Mesendoderm (in vitro differentiated cells): ENCODE measurements at regions not wholly inside any gene's neighbourhood (a gene's known extent, or its start where the extent isn't known, plus 50 kb on each side); places are given as distances from the start of the nearest gene placed in this dataset.

ENCODE experiments used
- DNase-seq: peaks from one replicate; pipeline ENCODE4 v3.0.0; 2013
- H2AK5ac ChIP-seq: 2 replicates; pipeline ENCODE4 v1.6.1; 2013; ENCODE audit warnings: low read length, inconsistent platforms
- H2BK120ac ChIP-seq: 2 replicates; pipeline ENCODE4 v1.6.1; 2013; ENCODE audit warnings: low read depth, mild to moderate bottlenecking, low read length, moderate library complexity, mixed read lengths
- H2BK15ac ChIP-seq: replicated peaks from 2 replicates; pipeline ENCODE4 v1.6.1; 2013; ENCODE audit warnings: low read depth, mild to moderate bottlenecking, moderate library complexity
- H2BK5ac ChIP-seq: 2 replicates; pipeline ENCODE4 v1.6.1; 2013; ENCODE audit warnings: low read length, inconsistent platforms
- H3K18ac ChIP-seq: 2 replicates; pipeline ENCODE4 v1.6.1; 2013; ENCODE audit warnings: mild to moderate bottlenecking, low read length, mixed read lengths
- H3K23ac ChIP-seq: one replicate; pipeline ENCODE4 v1.6.1; 2013; ENCODE audit warnings: low read length
- H3K27ac ChIP-seq: 2 replicates; pipeline ENCODE4 v1.5.1; 2013; ENCODE audit warnings: low read depth, mild to moderate bottlenecking, inconsistent platforms, low read length, moderate library complexity
- H3K27me3 ChIP-seq: 2 replicates; pipeline ENCODE4 v1.6.1; 2013; ENCODE audit warnings: low read length, control low read depth, mild to moderate bottlenecking, inconsistent platforms; ENCODE audit not compliant: insufficient read depth, poor library complexity
- H3K36me3 ChIP-seq: 2 replicates; pipeline ENCODE4 v1.6.1; 2013; ENCODE audit warnings: low read length, inconsistent platforms; ENCODE audit not compliant: control insufficient read depth, insufficient read depth
- H3K4ac ChIP-seq: one replicate; pipeline ENCODE4 v1.6.1; 2013; ENCODE audit warnings: low read depth, mild to moderate bottlenecking, low read length, moderate library complexity
- H3K4me1 ChIP-seq: 2 replicates; pipeline ENCODE4 v1.6.1; 2013; ENCODE audit warnings: low read depth, low read length, inconsistent platforms; ENCODE audit not compliant: control insufficient read depth
- H3K4me2 ChIP-seq: 2 replicates; pipeline ENCODE4 v1.6.1; 2013; ENCODE audit warnings: low read length
- H3K4me3 ChIP-seq: 2 replicates; pipeline ENCODE4 v1.5.1; 2013; ENCODE audit warnings: mild to moderate bottlenecking, low read length
- H3K56ac ChIP-seq: one replicate; pipeline ENCODE4 v1.6.1; 2013; ENCODE audit warnings: low read length
- H3K79me1 ChIP-seq: 2 replicates; pipeline ENCODE4 v1.6.1; 2013; ENCODE audit warnings: low read length, inconsistent platforms
- H3K79me2 ChIP-seq: 2 replicates; pipeline ENCODE4 v1.6.1; 2013; ENCODE audit warnings: mild to moderate bottlenecking, low read length; ENCODE audit not compliant: control insufficient read depth, insufficient read depth
- H3K9ac ChIP-seq: 2 replicates; pipeline ENCODE4 v1.6.1; 2013; ENCODE audit warnings: low read length, inconsistent platforms
- H4K5ac ChIP-seq: one replicate; pipeline ENCODE4 v1.6.1; 2013; ENCODE audit warnings: low read length
- H4K8ac ChIP-seq: one replicate; pipeline ENCODE4 v1.6.1; 2013; ENCODE audit warnings: low read depth, mild to moderate bottlenecking, control low read depth, low read length, moderate library complexity
- WGBS: extraction: QIAGEN DNeasy Blood & Tissue Kit; methylation state at CpG from one replicate; pipeline ENCODE4 v1.1.7; 2013; ENCODE audit warnings: low lambda C conversion rate, missing lambda C conversion rate; ENCODE audit not compliant: insufficient coverage; ENCODE audit errors: extremely low coverage; 5-methylcytosine and 5-hydroxymethylcytosine counted together

DNA sequence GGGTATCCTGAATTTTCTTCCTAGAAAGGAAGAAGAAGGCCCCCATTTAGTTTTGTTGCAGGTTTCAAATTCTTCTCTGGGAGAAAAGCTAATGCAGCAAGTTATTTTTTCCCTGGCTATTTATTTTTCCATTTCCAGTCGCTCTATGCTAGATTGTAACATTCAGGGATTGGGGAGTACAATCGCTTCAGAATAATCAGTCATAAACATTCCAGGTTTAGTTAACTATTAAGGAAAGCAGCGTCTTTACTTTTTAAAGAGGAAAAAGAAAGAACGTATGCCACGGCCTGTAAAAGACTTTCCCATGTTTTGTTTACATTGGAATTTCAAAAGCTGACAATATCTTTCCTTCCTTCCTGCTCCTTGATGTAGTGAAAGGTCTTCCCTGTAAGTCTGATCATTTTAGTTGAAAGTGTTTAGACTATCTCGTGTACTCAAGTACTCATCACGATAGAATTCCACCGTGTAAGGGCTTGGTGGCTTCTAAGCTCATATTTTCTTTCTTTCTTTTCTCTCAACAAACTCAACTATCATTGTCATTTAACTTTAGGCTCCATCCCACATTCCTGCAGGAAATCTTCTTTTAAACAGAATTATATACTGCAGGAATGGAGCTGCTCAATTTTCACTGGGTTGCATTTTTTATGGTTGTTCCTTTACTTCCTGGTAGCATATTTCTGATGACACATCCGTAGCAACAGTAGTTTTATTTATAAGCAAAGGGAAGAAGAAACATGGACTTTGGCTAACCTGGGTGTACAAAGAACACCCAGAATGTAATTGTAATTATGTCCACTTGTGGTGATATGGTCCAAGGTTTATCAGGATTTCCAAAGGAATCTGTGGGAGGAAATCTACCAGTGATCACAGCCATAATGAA is 213.1 kb upstream of the FAT1 start:
- no peak overlapping the region for H3K9ac ChIP-seq
- no peaks in the 10 kb centered on the region for H3K36me3 ChIP-seq
- H3K27me3 ChIP-seq, result no peaks in the 10 kb centered on the region
- no peak overlapping the region for H4K8ac ChIP-seq
- H3K27ac ChIP-seq, result no peak overlapping the region
- H3K4me2 ChIP-seq, result no peak overlapping the region
- no peak overlapping the region for H4K5ac ChIP-seq
- H3K4me1 ChIP-seq, result no peaks in the 10 kb centered on the region
- WGBS, result no CpG with 5 or more reads among the region's 9 CpGs
- no peak overlapping the region for H3K18ac ChIP-seq
- H3K23ac ChIP-seq, result no peak overlapping the region
- H3K4ac ChIP-seq, result no peak overlapping the region
- H3K56ac ChIP-seq, result no peak overlapping the region
- no peaks in the 10 kb centered on the region for H3K79me1 ChIP-seq
- H2BK15ac ChIP-seq, result no peak overlapping the region
- no peak overlapping the region for H2AK5ac ChIP-seq
- no peaks in the 10 kb centered on the region for H3K79me2 ChIP-seq
- no peak for DNase-seq
- H3K4me3 ChIP-seq, result no peak overlapping the region
- H2BK5ac ChIP-seq, result no peak overlapping the region
- no peak overlapping the region for H2BK120ac ChIP-seq

DNA sequence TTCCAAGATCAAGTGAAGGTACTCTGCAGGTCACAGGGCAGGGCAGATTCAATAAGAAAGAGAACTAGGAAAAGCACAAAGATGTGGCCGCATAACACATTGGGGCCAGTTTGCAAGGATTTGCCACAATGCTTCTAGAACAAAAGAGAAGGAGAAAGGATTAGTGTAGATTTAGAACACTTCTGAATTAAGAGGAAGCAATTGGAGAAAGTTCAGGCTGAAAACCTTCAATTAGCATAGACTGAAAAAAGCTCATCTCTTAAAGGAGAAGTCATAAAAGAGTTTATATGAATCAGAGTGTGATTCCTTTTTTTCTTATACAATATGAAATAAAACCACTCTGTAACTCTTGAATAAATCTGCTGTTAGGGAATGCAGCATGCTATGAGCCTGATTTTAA is 215.6 kb upstream of the FAT1 start:
- Histone ChIP-seq H3K27me3 (no peaks in the 10 kb centered on the region), H2BK120ac (no peak overlapping the region), H3K4me2 (no peak overlapping the region), H3K79me1 (no peaks in the 10 kb centered on the region), H2AK5ac (no peak overlapping the region), H3K18ac (no peak overlapping the region), H3K4me1 (no peaks in the 10 kb centered on the region), H3K9ac (no peak overlapping the region), H3K23ac (no peak overlapping the region), H3K79me2 (no peaks in the 10 kb centered on the region), H4K5ac (no peak overlapping the region), H2BK5ac (no peak overlapping the region), H2BK15ac (no peak overlapping the region), H3K36me3 (no peaks in the 10 kb centered on the region), H4K8ac (no peak overlapping the region), H3K4ac (no peak overlapping the region), H3K27ac (no peak overlapping the region), H3K56ac (no peak overlapping the region), H3K4me3 (no peak overlapping the region)
- WGBS, result no CpG with 5 or more reads among the region's 1 CpG
- no peak for DNase-seq

DNA sequence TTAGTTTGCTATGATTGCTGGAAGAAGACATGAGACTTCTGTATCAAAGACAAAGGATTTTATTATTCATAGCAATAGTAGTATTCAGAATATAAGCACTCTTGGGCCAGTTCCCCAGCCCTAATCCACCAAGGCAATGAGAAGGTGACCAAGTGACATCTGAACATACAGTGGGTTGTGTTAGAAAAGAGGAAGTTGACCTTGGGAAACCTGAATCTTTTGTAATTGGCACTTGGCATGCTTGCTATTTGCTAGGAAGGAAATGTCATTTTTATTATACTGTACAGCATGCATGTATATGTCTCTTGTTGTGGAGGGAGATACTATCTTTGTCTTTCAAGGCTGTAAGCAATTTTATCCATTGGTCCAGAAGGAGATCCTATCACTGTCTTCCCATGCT is 216.1 kb upstream of the FAT1 start:
- Histone ChIP-seq H3K23ac (no peak overlapping the region), H3K27me3 (no peaks in the 10 kb centered on the region), H2AK5ac (no peak overlapping the region), H3K18ac (no peak overlapping the region), H4K5ac (no peak overlapping the region), H3K4me2 (no peak overlapping the region), H3K79me1 (no peaks in the 10 kb centered on the region), H3K4me1 (no peaks in the 10 kb centered on the region), H2BK120ac (no peak overlapping the region), H3K36me3 (no peaks in the 10 kb centered on the region), H3K4ac (no peak overlapping the region), H3K27ac (no peak overlapping the region), H4K8ac (no peak overlapping the region), H3K56ac (no peak overlapping the region), H2BK15ac (no peak overlapping the region), H2BK5ac (no peak overlapping the region), H3K4me3 (no peak overlapping the region), H3K79me2 (no peaks in the 10 kb centered on the region), H3K9ac (no peak overlapping the region)
- DNase-seq, result no peak

DNA sequence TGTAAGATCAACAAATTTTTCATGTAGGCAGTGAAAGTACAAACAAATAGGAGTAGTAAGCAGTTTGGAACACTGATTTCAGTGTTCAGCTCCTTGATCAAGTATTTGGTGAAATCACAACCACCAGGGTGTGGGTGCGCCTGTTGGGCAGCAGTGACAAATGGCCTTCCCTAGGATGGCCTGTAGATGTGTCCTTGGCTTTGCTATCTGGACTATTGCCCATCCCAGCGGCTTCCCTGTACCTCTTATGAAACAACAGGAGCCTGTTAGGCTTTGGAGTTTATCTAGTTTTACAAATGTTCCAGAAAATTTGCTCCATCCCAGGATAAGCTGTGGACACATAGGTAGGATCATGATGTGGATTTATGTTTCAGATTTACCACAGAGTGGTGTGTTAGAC is 216.8 kb upstream of the FAT1 start:
- H3K4me2 ChIP-seq, result no peak overlapping the region
- H3K4me3 ChIP-seq, result no peak overlapping the region
- H2AK5ac ChIP-seq, result no peak overlapping the region
- no peak overlapping the region for H3K4ac ChIP-seq
- H3K56ac ChIP-seq, result no peak overlapping the region
- no peaks in the 10 kb centered on the region for H3K27me3 ChIP-seq
- H3K36me3 ChIP-seq, result no peaks in the 10 kb centered on the region
- no peak overlapping the region for H3K9ac ChIP-seq
- H3K23ac ChIP-seq, result no peak overlapping the region
- no peak overlapping the region for H4K5ac ChIP-seq
- no peak for DNase-seq
- no peak overlapping the region for H3K18ac ChIP-seq
- no peak overlapping the region for H2BK120ac ChIP-seq
- H3K4me1 ChIP-seq, result no peaks in the 10 kb centered on the region
- no CpG with 5 or more reads among the region's 2 CpGs for WGBS
- H3K79me2 ChIP-seq, result no peaks in the 10 kb centered on the region
- no peak overlapping the region for H4K8ac ChIP-seq
- no peak overlapping the region for H2BK5ac ChIP-seq
- H3K79me1 ChIP-seq, result no peaks in the 10 kb centered on the region
- no peak overlapping the region for H3K27ac ChIP-seq
- no peak overlapping the region for H2BK15ac ChIP-seq

DNA sequence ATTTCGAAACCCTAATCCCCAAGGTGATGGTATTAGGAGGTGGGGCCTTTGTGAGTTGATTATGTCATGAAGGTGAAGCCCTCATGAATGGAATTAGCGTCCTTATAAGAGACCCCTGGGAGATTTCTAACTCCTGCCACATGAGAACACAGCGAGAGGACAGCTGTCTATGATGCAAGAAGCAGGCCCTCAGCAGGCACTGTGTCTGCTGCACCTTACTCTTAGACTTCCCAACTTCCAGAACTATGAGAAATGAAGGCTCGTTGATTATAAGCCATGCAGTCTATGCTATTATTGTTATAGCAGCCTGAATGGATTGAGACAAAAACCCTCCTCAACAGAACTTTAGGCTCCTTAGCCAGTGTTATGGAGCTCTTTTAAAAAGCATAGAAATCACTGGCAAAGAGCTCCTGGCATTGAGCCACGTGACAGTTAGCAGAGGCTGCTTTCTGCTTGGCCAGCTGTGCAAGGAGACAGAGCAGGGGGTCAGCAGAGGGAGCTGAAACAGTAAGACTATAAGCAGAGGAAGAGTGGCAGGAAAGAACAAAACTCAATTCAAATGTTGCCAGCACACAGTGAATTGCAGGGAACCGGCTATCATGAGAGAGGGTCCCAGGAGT is 219.2 kb upstream of the FAT1 start:
- Histone ChIP-seq H3K79me1 (no peaks in the 10 kb centered on the region), H4K5ac (no peak overlapping the region), H3K27me3 (no peaks in the 10 kb centered on the region), H3K4me3 (no peak overlapping the region), H3K4me1 (no peaks in the 10 kb centered on the region), H2BK5ac (no peak overlapping the region), H3K23ac (no peak overlapping the region), H3K4ac (no peak overlapping the region), H4K8ac (no peak overlapping the region), H3K56ac (no peak overlapping the region), H2AK5ac (no peak overlapping the region), H3K79me2 (no peaks in the 10 kb centered on the region), H2BK15ac (no peak overlapping the region), H3K27ac (no peak overlapping the region), H3K18ac (no peak overlapping the region), H3K4me2 (no peak overlapping the region), H2BK120ac (no peak overlapping the region), H3K9ac (no peak overlapping the region), H3K36me3 (no peaks in the 10 kb centered on the region)
- DNase-seq, result no peak
- WGBS, result no CpG with 5 or more reads among the region's 6 CpGs
